Left forelimb (tissue), 1 donor: ENCODE measurements at regions not wholly inside any gene's neighbourhood (a gene's known extent, or its start where the extent isn't known, plus 50 kb on each side); places are given as distances from the start of the nearest gene placed in this dataset.
"Not testable (repeated sequence)": the region's sequence is repeated elsewhere in the genome, so short reads cannot be mapped to it uniquely, and the experiment has no call there.

ENCODE experiments used
- DNase-seq: peaks from one replicate; pipeline ENCODE4 v3.0.0-alpha.2; 2018; ENCODE audit warnings: low spot score

GRCh38 chr16:85203462-85203813, 91.2 kb upstream of the CIBAR2 start:
- no peak for DNase-seq

DNA sequence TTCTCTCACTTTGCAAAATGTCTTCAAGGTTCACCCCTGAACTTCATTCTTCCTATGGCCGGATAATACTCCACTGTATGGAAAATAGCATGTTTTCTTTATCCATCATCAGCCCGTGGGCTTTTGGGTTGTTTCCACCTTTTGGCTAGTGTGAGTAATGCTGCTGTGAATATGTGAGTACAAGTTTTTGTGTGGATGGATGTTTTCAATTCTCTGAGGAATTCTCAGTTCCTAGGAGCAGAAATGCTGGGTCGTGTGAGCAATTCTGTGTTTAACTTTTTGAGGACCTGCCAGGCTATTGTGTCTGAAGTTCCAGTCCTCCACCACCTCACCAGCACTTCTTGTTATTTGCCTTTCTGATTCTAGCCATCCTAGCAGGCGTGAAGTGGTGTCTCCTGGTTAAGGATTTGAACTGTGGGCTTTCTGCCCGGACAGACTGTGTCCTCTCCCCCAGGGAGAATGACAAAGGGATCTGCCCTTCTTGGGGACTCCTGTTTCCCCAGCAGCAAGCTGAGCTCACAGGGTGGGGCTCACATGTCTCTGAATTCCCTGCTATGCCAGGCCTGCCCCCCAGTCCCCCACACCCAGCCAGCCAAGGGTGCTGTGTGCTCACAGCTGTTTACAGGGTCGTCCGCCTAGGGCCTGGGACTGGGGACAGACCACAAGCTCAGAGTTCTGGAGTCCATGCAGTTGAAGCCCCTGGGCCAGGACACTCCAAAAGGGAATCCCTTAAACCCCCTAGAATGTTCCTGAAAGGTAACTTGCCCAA, 92.2 kb upstream of the CIBAR2 start:
- no peak for DNase-seq

- DNase-seq, result not testable (repeated sequence)
Measured at GRCh38 chr16:85205257-85205656, 93.0 kb upstream of the CIBAR2 start.

- DNase-seq, result no peak
Measured at GRCh38 chr16:85205747-85206471, 93.6 kb upstream of the CIBAR2 start.

DNA sequence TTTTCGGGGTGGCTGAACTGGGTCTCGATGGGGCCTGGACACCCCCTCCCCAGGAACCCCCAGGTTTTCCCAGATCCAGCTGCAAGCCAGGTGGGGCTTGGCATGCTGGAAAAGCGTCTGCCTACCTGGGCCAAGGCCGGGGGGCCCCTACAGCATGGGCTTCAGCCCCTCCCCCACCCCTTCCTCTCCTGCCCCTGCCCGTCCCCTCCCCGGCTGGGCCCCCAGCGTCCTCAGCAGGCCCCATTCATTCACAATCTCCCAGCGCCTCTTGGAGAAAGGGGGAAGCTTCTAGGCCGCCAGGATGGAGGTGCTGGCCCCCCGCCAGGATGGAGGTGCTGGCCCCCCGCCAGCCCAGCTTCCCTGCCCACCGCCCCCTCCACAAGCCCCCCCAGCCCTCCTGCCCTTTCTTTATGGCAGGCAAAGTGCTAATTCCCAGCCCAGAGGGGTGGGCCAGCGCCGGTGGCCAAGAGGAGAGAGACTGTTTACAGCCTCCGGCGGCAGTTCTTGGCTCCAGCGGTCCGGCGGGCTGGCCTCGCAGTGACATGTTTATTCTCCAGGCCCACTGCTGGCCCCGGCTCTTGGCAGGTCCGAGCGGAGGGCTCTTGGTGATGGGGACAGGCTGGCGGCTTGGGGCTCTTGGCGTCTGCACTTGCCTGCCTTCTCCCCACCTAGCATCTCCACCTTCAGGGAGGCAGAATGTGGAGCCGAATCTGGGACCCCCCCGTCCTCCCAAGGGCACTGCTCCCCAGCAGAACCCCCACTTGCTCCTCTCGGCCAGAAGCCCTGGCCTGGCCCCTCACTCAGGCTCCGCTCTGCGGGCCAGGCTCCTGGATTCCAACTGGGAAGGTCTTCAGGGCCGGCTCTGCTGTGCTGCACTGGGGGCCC, 94.4 kb upstream of the CIBAR2 start:
- peak; percentile 84 for DNase-seq

GRCh38 chr16:85207357-85207921, 95.2 kb upstream of the CIBAR2 start:
- peak; percentile 57 for DNase-seq

DNA sequence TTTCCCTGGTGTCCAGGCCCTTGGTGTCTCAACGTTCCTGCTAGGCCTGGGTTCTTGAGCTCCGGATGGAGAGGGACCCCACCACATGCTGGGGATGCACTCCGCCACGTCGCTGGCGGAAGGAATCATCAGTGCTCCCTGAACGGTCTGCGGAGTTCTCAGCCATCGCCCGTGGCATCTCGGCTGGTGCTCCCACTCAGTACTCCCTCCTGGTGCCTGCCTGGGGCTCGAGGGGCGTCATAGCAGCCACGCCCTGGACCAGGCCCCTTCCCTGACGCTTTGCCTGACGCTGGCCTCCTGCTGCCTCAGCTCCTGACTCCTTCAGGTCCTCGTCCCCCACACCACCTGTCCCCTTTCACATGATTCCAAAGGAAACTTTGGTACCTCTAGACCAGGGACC, 95.9 kb upstream of the CIBAR2 start:
- peak; percentile 53 for DNase-seq

DNA sequence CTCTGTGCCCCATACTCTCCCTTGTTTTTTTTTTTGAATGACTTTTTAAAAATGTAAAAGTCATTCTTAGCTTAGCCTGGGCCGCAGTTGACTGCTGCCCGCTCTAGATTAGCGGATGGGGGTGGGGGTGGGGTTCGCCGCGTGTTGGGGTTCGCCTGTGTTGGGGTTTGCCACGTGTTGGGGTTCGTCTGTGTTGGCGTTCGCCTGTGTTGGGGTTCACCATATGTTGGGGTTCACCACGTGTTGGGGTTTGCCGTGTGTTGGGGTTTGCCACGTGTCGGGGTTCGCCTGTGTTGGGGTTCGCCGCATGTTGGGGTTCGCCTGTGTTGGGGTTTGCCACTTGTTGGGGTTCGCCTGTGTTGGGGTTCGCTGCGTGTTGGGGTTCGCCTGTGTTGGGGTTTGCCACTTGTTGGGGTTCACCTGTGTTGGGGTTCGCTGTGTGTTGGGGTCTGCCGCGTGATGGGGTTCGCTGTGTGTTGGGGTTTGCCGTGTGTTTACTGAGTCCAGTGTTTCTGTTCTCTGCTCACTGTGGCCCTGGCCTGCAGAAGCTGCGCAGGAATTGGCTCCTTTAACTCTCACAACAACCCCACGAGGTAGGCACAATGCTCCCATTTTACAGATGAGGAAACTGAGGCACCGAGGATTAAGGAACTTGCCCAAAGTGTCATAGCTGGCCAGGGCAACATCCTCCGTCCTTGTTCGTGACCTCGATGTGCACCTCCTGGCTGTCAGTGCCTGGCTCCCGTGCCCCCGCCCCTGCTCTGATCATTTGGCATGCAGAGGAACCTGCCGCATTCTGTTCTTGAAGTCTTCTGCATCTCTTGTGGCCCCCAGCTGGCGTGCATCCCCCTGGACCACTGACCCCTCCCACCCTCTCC, 96.6 kb upstream of the CIBAR2 start:
- DNase-seq, result peak; percentile 44

- DNase-seq, result peak; percentile 59
Measured at GRCh38 chr16:85209526-85210121, 97.4 kb upstream of the CIBAR2 start.

DNA sequence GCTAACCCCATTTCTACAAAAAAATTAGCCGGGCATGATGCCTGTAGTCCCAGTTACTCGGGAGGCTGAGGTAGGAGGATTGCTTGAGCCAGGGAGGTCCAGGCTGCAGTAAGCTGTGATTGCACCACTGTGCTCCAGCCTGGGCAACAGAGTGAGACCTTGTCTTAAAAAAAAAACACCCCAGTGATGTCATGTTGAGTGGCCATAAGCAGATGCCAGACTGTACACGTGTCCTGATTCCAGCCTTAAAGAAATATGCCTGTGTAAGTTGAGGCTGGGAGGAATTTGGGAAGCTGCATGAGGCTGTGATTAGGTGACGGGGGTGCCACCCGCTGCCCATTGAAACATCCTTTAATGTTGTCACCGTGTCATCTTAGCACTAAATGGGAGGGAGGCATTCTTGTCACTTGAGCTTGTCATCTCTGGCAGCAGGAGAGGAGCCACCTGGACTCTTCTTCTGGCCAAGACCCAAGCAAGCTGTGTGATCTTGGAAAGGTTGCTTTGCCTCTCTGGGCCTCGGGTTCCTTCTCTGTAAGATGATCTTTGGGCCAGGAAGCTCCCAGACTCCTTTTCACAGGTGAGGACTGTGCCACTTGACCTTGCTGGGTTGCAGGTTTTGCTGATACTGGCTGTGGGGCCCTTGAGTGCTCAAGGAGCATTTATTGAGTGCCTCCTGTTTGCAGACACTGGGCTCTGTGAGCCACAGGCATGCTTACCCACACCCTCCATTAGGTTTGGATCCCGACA, 98.3 kb upstream of the CIBAR2 start:
- DNase-seq, result no peak

GRCh38 chr16:85211271-85211801, 99.1 kb upstream of the CIBAR2 start:
- DNase-seq, result peak; percentile 56

GRCh38 chr16:85213926-85214675, 101.8 kb upstream of the CIBAR2 start:
- DNase-seq, result peak; percentile 55

GRCh38 chr16:85215478-85216118, 103.3 kb upstream of the CIBAR2 start:
- DNase-seq, result no peak

DNA sequence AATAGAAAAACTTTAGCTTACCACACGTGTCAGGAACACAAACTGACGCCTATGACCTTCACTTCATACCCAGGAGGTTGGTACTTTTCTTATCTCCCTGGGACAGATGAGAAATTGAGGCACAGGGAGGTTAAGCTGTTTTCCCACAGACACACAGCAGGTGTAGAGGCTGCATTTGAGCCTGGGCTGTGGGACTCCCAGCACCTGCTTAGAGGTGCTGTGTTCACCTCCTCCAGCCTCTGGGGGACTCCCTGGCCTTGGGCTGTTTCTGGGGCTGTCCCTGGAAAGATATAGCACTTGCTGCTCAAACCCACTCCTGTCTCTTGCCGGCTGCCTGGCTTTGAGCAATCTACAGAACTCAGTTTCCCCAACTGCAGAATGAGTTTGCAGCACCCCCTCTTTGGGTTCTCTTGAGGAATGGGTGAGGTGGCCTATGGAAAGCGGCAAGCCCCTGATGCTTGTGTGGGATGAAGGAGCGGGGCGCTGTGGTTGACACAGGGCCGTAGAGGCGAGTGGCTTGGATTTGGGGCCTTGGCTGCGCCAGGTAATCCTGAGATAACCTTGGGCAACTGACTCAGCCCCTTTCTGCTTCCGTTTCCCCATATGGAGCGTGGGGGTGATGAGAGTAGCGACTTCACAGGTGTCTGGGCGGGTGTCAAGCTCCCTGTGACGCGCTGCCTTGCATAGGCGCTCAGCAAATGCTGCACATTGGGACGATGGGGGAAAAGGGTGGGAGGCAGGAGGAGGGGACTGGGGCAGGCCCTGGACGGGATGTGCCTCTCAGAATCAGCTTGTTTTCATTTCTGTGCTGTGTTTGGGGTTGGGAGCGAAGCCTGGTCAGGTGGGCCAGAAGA, 104.5 kb upstream of the CIBAR2 start:
- no peak for DNase-seq

GRCh38 chr16:85220125-85220839, 108.0 kb upstream of the CIBAR2 start:
- peak; percentile 94 for DNase-seq

- DNase-seq, result no peak
Measured at GRCh38 chr16:85220964-85221731, 108.9 kb upstream of the CIBAR2 start.
